ENCODE measurements at regions not wholly inside any gene's neighbourhood (a gene's known extent, or its start where the extent isn't known, plus 50 kb on each side); places are given as distances from the start of the nearest gene placed in this dataset.

GRCh38 chr20:40775561-40776146 lies 86.6 kb upstream of the MAFB start:
- no peaks in the 10 kb centered on the region for H3K9me3 Mint-ChIP-seq
- no peak for TF ChIP-seq CTCF (IDR thresholded peaks at IDR 0.05; ENCODE audit: unreplicated experiment)
- no peak for DNase-seq (ENCODE audit: low spot score in 2 of 2, unreplicated experiment in 2 of 2)
- peaks cover 16% of the 10 kb centered on the region for H3K27me3 Mint-ChIP-seq (ENCODE audit: low read depth)
- no peaks in the 10 kb centered on the region for H3K36me3 Mint-ChIP-seq
- H3K4me1 Mint-ChIP-seq = no peaks in the 10 kb centered on the region
- H3K27ac Mint-ChIP-seq = no peak overlapping the region
- H3K4me3 Mint-ChIP-seq = no peak overlapping the region

GRCh38 chr20:40776466-40777457 lies 87.7 kb upstream of the MAFB start:
- Mint-ChIP-seq H3K27me3 (ENCODE audit: low read depth) (peaks cover 16% of the 10 kb centered on the region), H3K36me3 (no peaks in the 10 kb centered on the region), H3K4me3 (no peak overlapping the region), H3K27ac (no peak overlapping the region), H3K4me1 (no peaks in the 10 kb centered on the region), H3K9me3 (no peaks in the 10 kb centered on the region)
- DNase-seq (ENCODE audit: low spot score in 2 of 2, unreplicated experiment in 2 of 2) = no peak
- TF ChIP-seq CTCF (IDR thresholded peaks at IDR 0.05; ENCODE audit: unreplicated experiment) = no peak

GRCh38 chr20:40777653-40778052 lies 88.6 kb upstream of the MAFB start:
- Mint-ChIP-seq H3K9me3 (no peaks in the 10 kb centered on the region), H3K27me3 (ENCODE audit: low read depth) (peaks cover 14% of the 10 kb centered on the region), H3K4me3 (no peak overlapping the region), H3K4me1 (no peaks in the 10 kb centered on the region), H3K36me3 (no peaks in the 10 kb centered on the region), H3K27ac (no peak overlapping the region)
- no peak for TF ChIP-seq CTCF (IDR thresholded peaks at IDR 0.05; ENCODE audit: unreplicated experiment)
- no peak for DNase-seq (ENCODE audit: low spot score in 2 of 2, unreplicated experiment in 2 of 2)

GRCh38 chr20:40778894-40779496 lies 90.0 kb upstream of the MAFB start:
- H3K27me3 Mint-ChIP-seq (ENCODE audit: low read depth) = peaks cover 22% of the 10 kb centered on the region
- H3K36me3 Mint-ChIP-seq = no peaks in the 10 kb centered on the region
- H3K4me1 Mint-ChIP-seq = no peaks in the 10 kb centered on the region

More at GRCh38 chr20:40778894-40779496, 90.0 kb upstream of the MAFB start:
- H3K4me3 Mint-ChIP-seq = no peak overlapping the region
- no peak for DNase-seq (ENCODE audit: low spot score in 2 of 2, unreplicated experiment in 2 of 2)
- H3K9me3 Mint-ChIP-seq = no peaks in the 10 kb centered on the region
- no peak for TF ChIP-seq CTCF (IDR thresholded peaks at IDR 0.05; ENCODE audit: unreplicated experiment)
- H3K27ac Mint-ChIP-seq = no peak overlapping the region
